Peyer's patch (tissue), 4 donors: ENCODE measurements at regions not wholly inside any gene's neighbourhood (a gene's known extent, or its start where the extent isn't known, plus 50 kb on each side); places are given as distances from the start of the nearest gene placed in this dataset.

Experiments
- DNase-seq, 3 donors: peaks; one replicate each; pipeline ENCODE4 v3.0.0-alpha.2; 2017 to 2019
- H3K27ac ChIP-seq, 4 donors: fragments of 200-600 bp; sonication (generic); one replicate each; pipeline ENCODE4 v1.5.1; 2016 to 2019
- H3K27me3 ChIP-seq, 2 donors: fragments of 200-600 bp; sonication (generic); one replicate each; pipeline ENCODE4 v1.5.1; 2019
- H3K36me3 ChIP-seq, 3 donors: fragments of 200-600 bp; sonication (generic); one replicate each; pipeline ENCODE4 v1.5.1; 2016 to 2019
- H3K4me1 ChIP-seq, 4 donors: fragments of 200-600 bp; sonication (generic); one replicate each; pipeline ENCODE4 v1.5.1; 2016 to 2019
- H3K4me3 ChIP-seq, 4 donors: fragments of 200-600 bp; sonication (generic); 1 replicate in 3 of 4; 2 replicates in 1 of 4; pipeline ENCODE4 v1.5.1; 2016 to 2019; ENCODE audit warnings: mild to moderate bottlenecking in 1 of 4
- H3K9me3 ChIP-seq, 4 donors: fragments of 200-600 bp; sonication (generic); one replicate each; pipeline ENCODE4 v1.5.1; 2016 to 2019; ENCODE audit warnings: mild to moderate bottlenecking in 1 of 4
- CTCF ChIP-seq, 6 experiments: fragments of 450-650 bp in 4 of 6; fragments of 200-600 bp in 2 of 6; sonication (generic) in 1 of 6; IDR thresholded peaks; one replicate each; pipeline ENCODE4 v1.5.1; 2017 to 2019; ENCODE audit warnings: antibody characterized with exemption in 6 of 6, mild to moderate bottlenecking in 3 of 6, moderate library complexity in 1 of 6
- POLR2A ChIP-seq, 2 donors: fragments of 450-650 bp; IDR thresholded peaks; one replicate each; pipeline ENCODE4 v1.5.1; 2017; ENCODE audit warnings: antibody characterized with exemption in 2 of 2, mild to moderate bottlenecking in 2 of 2, moderate library complexity in 2 of 2

DNA sequence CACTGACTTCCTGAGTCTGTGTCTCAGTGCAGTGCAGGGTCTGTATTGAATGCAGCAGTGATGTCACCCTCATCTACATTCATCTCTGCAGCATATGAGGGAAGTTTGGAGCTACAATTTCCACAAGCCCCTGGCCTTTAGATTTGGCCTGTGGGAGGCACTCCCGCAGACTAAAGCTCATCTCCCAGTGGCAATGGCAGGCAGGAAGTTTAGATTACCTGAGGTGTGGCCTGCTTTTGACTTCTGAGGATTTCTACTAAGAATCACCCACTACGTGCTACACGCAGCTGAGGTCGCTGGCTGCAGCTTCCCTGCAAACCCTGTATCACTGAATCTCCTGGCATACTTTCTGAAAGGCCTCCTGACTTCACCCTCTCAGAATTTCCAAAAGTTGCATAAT, 202.2 kb upstream of the PRKD1 start:
- H3K4me3 ChIP-seq = no peak overlapping the region
- no peak for DNase-seq
- H3K27me3 ChIP-seq = no peaks in the 10 kb centered on the region
- H3K27ac ChIP-seq = no peak overlapping the region
- H3K36me3 ChIP-seq = no peaks in the 10 kb centered on the region
- no peaks in the 10 kb centered on the region for H3K9me3 ChIP-seq
- no peaks in the 10 kb centered on the region for H3K4me1 ChIP-seq
- no peak for TF ChIP-seq CTCF (IDR thresholded peaks at IDR 0.05)
- no peak for TF ChIP-seq POLR2A (IDR thresholded peaks at IDR 0.05)

GRCh38 chr14:30131581-30132097, 204.0 kb upstream of the PRKD1 start:
- Histone ChIP-seq H3K4me1 (no peaks in the 10 kb centered on the region), H3K4me3 (no peak overlapping the region), H3K36me3 (no peaks in the 10 kb centered on the region), H3K9me3 (no peaks in the 10 kb centered on the region), H3K27ac (no peak overlapping the region), H3K27me3 (no peaks in the 10 kb centered on the region)
- DNase-seq = no peak
- TF ChIP-seq CTCF (IDR thresholded peaks at IDR 0.05) = no peak
- TF ChIP-seq POLR2A (IDR thresholded peaks at IDR 0.05) = no peak

DNA sequence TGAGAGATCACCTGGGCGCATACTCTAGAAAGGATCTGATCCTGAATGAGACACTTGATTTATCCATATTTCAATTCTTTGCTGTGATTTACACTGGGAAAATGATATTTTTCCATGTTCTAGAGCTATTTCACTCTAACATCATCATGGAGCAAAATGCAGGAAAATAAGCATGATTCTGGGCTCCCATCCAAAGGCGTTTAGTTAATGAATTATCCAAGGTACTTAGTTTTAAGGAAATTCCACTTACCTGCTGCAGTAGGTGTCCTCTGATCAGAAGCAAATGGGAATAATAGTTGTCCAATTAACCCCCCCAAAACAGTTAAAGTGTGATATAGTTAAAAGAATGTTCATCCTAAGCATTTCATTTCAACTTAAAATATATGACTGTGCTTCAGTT, 204.5 kb upstream of the PRKD1 start:
- H3K36me3 ChIP-seq = no peaks in the 10 kb centered on the region
- DNase-seq = no peak
- H3K27me3 ChIP-seq = no peaks in the 10 kb centered on the region
- no peaks in the 10 kb centered on the region for H3K4me1 ChIP-seq
- H3K9me3 ChIP-seq = no peaks in the 10 kb centered on the region
- no peak overlapping the region for H3K27ac ChIP-seq
- TF ChIP-seq CTCF (IDR thresholded peaks at IDR 0.05) (no peak), POLR2A (IDR thresholded peaks at IDR 0.05) (no peak)
- no peak overlapping the region for H3K4me3 ChIP-seq

DNA sequence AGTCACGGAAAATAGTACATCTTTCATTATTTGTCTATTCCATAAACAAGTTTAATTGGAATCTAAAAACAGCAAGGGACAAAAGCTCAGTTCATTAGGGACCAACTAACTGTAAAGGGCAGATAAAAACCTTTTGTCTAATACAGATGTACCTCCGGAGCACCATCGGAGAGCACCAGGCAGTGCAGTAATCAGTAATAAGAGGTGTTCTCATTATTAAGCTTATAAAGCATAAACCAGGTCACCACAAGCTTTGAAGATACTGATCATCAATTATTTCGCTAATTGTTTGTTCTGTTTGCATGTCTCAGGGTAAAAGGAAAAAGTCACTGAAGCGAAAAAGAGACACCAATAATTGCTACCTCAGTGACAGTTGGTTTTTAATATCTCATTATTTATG, 207.3 kb upstream of the PRKD1 start:
- TF ChIP-seq CTCF (IDR thresholded peaks at IDR 0.05) (no peak), POLR2A (IDR thresholded peaks at IDR 0.05) (no peak)
- Histone ChIP-seq H3K9me3 (no peaks in the 10 kb centered on the region), H3K27ac (no peak overlapping the region), H3K4me3 (no peak overlapping the region), H3K36me3 (no peaks in the 10 kb centered on the region), H3K27me3 (no peaks in the 10 kb centered on the region), H3K4me1 (no peaks in the 10 kb centered on the region)
- DNase-seq = no peak

- Histone ChIP-seq H3K27me3 (no peaks in the 10 kb centered on the region), H3K9me3 (no peaks in the 10 kb centered on the region), H3K4me1 (no peaks in the 10 kb centered on the region), H3K4me3 (no peak overlapping the region), H3K27ac (no peak overlapping the region), H3K36me3 (no peaks in the 10 kb centered on the region)
- no peak for DNase-seq
- TF ChIP-seq CTCF (IDR thresholded peaks at IDR 0.05) (no peak), POLR2A (IDR thresholded peaks at IDR 0.05) (no peak)
Measured at GRCh38 chr14:30138567-30138966, 210.9 kb upstream of the PRKD1 start.

DNA sequence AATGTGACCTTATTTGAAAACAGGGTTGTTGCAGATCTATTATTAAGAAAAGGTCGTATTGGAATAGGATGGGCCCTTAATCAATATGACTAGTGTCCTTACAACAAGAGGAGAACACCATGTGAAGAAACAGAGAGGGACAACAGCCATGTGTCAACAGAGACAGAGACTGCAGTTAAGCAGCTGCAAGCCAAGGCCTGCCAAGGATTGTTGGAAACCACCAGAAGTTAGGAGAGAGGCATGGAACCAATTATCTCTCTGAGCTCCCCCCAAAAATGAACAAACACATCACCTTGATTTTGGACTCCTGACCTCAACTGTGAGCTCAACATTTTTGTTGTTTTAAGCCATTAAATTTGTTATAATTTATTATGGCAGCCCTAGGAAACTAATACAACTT, 214.6 kb upstream of the PRKD1 start:
- TF ChIP-seq POLR2A (IDR thresholded peaks at IDR 0.05) (no peak), CTCF (IDR thresholded peaks at IDR 0.05) (no peak)
- H3K4me1 ChIP-seq = no peaks in the 10 kb centered on the region
- DNase-seq = no peak
- no peak overlapping the region for H3K27ac ChIP-seq
- no peaks in the 10 kb centered on the region for H3K36me3 ChIP-seq
- H3K9me3 ChIP-seq = peaks cover 0 to 11% (median 4%) of the 10 kb centered on the region in 4 donors
- H3K4me3 ChIP-seq = no peak overlapping the region
- no peaks in the 10 kb centered on the region for H3K27me3 ChIP-seq
